ENCODE measurements at regions not wholly inside any gene's neighbourhood (a gene's known extent, or its start where the extent isn't known, plus 50 kb on each side); places are given as distances from the start of the nearest gene placed in this dataset.

- H3K27me3 ChIP-seq (ENCODE audit: control insufficient read depth in 1 of 2, insufficient read depth in 2 of 2, low read length in 2 of 2): no peaks in the 10 kb centered on the region
- intact Hi-C loops (cut with micrococcal nuclease; ENCODE audit: unreplicated experiment) (no loop called here), in situ Hi-C loops (cut with HindIII; ENCODE audit: extremely low pct_ligation_motif_present, low pct_unique_long_range_greater_than_20kb) (no loop called here)
- TF ChIP-seq ZNF282 (IDR thresholded peaks at IDR 0.05; ENCODE audit: partially characterized antibody): no peak
- no peak for TF ChIP-seq ZNF879 (CRISPR knock-in tag; IDR thresholded peaks at IDR 0.05)
- TF ChIP-seq STAT5B (CRISPR knock-in tag; IDR thresholded peaks at IDR 0.05): no peak
- no peak for TF ChIP-seq ZNF124 (CRISPR knock-in tag; IDR thresholded peaks at IDR 0.05)
- TF ChIP-seq ZNF160 (CRISPR knock-in tag; IDR thresholded peaks at IDR 0.05): no peak
- TF ChIP-seq ZSCAN25 (CRISPR knock-in tag; IDR thresholded peaks at IDR 0.05): no peak
- no peak for TF ChIP-seq ZNF749 (CRISPR knock-in tag; IDR thresholded peaks at IDR 0.05; ENCODE audit: borderline replicate concordance)
- TF ChIP-seq HOXA3 (CRISPR knock-in tag; IDR thresholded peaks at IDR 0.05): no peak
- no peak for TF ChIP-seq ZFX (CRISPR knock-in tag; IDR thresholded peaks at IDR 0.05; ENCODE audit: low read depth)
- TF ChIP-seq KLF12 (CRISPR knock-in tag; IDR thresholded peaks at IDR 0.05; ENCODE audit: borderline replicate concordance): no peak
- no peak for TF ChIP-seq NFRKB (IDR thresholded peaks at IDR 0.05)
- TF ChIP-seq DRAP1 (CRISPR knock-in tag; IDR thresholded peaks at IDR 0.05): no peak
- no peak for TF ChIP-seq ZNF549 (CRISPR knock-in tag; IDR thresholded peaks at IDR 0.05)
- ChIA-PET POLR2A (no interaction called here), CTCF (ENCODE audit: low intra/inter-chr PET ratio, low total read pairs) (no interaction called here)
- H3K27ac ChIP-seq (ENCODE audit: extremely low read length, insufficient read depth, low read length): no peak overlapping the region
- H3K79me2 ChIP-seq (ENCODE audit: insufficient read depth, low read length): no peaks in the 10 kb centered on the region
- no TSS peak for BruUV-seq (replicated peaks)
- H3K4me3 ChIP-seq (replicated peaks in 1 of 3; ENCODE audit: insufficient read depth in 1 of 3, low read depth in 2 of 3, low read length in 3 of 3): no peak overlapping the region
- ATAC-seq: no peak
- H3K36me3 ChIP-seq (replicated peaks in 1 of 2; ENCODE audit: control insufficient read depth in 1 of 2, insufficient read depth in 2 of 2, low read length in 2 of 2): no peaks in the 10 kb centered on the region
- DNase-seq (ENCODE audit: low spot score): no peak
- no peak for FAIRE-seq
- H2AFZ ChIP-seq (ENCODE audit: low read length): no peak overlapping the region
- no peaks in the 10 kb centered on the region for H4K20me1 ChIP-seq (ENCODE audit: insufficient read depth, low read length)
- H3K4me2 ChIP-seq (ENCODE audit: low read depth, low read length): no peak overlapping the region
- no peaks in the 10 kb centered on the region for H3K4me1 ChIP-seq (ENCODE audit: insufficient read depth, low read length)
- WGBS (ENCODE audit: low lambda C conversion rate): 8% methylated on average over 7 of the region's 7 CpGs
- H3K9ac ChIP-seq (ENCODE audit: insufficient read depth, low read depth, low read length): no peak overlapping the region
- peaks cover 47% of the 10 kb centered on the region for H3K9me3 ChIP-seq (ENCODE audit: low read length)
These were observed 279.1 kb upstream of the DMAC1 start for GRCh38 chr9:8078641-8079140.
